GM18870 (cell line): ENCODE measurements at regions not wholly inside any gene's neighbourhood (a gene's known extent, or its start where the extent isn't known, plus 50 kb on each side); places are given as distances from the start of the nearest gene placed in this dataset.

ENCODE experiments used
- ATAC-seq: cut with Tn5 transposase; IDR thresholded peaks from one replicate; pipeline ENCODE4 v1.9.1; 2021; ENCODE audit warnings: moderate library complexity; ENCODE audit not compliant: unreplicated experiment

DNA sequence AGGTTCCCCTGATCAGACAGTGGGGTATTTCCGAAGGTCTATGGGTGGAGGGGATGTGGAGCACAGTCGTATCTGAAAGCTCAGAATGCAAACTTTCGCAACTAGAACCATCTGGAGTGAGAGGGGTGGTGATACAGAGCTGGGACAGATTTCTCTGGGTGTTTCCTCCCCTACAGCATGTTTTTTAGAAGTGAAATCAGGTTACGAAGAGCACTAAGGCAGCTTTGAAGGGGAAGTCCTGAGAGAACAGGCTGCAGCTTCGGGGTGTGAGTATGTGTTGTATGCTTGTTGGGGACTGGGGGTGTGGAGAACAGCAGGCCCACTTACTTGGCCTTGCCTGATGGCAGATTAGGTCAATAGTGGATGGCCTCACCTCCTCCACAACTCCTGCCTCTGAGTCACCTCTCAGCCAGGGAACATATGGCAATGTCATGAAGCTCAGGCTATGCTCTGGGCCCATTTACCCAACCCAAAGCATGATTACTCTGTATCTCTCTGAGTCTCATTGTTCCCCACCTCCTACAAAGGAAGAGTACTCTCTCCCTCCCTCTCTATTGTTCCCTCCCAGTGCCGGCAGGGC, 107.2 kb upstream of the RASGRP1 start:
- peak; percentile 55 for ATAC-seq

DNA sequence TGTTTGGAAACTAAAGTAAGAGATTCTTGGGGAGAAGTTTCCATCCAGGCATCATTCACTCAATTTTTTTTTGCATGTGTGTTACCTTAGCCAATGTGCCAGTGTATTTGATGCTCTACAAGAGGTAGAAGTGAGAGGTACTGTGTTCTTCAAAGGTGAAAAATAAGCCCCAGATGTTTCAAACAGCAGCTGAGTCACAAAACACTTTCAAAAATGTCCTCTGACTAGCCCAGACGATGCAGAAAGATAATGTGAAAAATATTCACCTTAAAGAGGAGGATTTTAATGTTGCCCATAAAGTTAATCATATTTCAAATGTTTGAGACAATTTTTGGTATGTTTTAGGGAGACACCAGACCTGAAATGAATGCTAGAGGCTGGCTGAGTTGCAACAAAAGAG, 107.7 kb upstream of the RASGRP1 start:
- no peak for ATAC-seq

DNA sequence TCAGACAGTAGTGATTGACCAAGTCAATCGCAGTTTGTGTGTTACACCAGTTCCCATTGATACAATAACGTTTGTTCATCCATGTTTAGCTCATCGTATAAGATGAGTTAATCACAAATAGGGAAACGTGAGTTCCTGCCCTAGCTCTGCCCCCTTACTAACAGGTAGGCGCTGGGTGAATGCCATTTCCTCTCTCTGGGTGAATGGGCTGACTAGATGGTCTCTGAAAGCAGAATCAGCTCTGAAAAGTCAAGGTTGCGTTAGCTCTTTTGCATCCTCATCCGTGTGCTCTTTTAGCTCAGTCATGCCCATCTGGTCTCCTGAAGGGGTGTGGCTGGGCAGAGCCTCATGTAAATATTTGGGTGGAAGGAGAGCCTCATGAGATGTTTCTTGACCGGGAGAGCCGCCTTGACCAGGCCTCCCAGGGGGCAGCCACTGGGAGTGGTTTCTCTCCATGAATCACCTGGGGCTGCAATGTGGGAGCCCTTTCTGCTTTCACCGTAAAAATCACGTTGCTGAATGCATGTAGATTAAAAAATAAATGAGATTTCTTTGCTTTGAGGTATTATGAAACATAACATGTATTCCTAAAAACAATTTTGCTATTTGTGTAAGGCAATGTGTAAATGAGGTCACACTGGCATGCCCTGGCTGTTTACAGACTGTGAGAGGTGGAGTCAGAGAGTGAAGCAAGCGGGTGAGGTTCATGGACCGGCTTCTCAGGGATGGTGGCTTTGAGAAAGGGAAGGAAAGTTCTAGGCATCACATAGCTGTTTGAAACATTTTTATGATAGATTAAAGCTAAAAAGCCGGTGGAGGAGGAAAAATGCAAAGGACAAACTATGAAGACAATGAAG, 108.4 kb upstream of the RASGRP1 start:
- ATAC-seq, result no peak

DNA sequence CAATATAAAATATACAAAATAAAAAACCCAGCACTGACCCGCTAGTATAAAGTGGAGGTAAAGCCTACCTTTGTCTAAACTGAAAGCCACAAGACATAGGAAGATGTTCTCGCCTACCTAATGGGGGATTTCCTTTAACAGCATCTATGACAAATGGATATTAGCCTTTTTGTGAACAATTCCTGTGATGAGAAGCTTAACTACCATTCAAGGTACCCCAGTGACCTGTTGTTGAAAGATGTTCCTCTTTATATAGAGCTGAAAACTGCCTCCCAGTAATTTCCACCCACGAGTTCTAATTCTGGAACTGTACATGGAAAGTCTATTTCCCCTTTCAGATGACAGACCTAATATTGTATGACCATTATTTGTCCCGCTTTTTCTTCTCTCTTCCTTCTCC, 109.8 kb upstream of the RASGRP1 start:
- no peak for ATAC-seq

DNA sequence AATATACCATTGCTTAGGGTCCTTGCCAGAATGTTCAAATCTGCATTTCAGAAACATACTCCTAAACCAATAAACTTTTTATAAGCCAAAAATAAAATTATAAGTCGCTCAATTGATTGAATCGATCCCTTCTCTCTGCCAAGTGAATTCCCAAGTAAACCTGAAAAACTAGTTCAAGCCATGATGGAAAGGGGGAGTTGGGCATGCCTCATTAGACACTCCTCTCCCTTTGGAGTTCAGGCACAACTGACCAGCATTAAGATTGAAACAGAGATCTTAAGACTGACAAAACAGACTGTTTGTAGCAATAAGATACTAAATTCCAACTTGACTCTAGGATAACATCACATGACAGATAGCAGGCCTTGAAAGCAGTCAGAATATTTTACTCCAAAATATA, 113.7 kb upstream of the RASGRP1 start:
- no peak for ATAC-seq

DNA sequence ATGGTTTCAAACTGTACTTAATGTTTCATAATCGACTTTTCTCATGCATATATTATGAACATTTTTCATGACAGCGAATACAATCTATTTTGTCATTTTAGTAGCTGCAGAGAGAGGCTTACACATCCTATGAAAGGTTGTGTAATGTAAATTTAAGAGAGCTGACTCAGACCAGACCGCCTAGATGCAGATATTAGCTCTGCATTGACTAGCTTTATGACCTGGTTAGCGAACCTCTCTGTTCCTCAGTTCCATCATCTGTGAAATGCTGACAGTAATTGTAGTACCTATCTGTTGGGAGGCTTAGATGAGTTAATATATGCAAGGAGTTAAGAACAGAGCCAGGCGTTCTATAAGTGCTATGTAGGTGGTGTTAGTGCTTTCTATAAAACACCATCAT, 116.2 kb upstream of the RASGRP1 start:
- no peak for ATAC-seq

DNA sequence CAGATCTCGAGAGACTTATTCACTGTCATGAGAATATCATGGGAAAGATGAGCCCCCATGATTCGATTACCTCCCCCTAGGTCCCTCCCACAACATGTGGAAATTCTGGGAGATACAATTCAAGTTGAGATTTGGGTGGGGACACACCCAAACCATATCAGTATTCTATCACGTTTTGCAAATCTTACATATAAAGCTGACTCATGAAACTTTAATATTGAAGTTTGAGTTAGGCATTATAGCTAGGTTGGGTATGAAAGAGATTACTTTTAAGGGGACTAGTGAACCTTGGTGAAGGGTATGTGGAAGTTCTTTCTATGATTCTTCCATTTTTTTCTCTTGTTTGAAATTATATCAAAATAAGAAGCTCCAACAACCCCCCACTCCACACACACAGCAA, 117.7 kb upstream of the RASGRP1 start:
- no peak for ATAC-seq

DNA sequence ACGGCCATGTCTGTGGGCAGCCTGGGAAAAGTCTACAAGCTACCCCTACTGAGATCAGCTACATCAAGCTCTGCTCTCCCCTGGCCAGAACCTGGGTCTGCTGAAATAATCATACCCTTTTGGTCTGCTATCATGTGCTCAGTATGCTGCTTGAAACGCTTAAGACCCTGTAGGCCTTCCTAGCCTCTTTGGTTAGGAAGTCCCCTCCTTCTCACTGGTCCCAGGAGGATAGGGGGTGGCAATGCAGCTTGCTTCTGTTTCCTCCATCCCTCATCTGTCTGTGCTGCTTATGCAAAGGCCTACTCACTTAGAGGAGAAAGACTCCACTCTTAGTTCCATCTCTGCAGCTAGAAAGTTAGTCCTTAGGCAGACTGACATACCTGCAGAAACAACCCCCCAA, 118.2 kb upstream of the RASGRP1 start:
- no peak for ATAC-seq

DNA sequence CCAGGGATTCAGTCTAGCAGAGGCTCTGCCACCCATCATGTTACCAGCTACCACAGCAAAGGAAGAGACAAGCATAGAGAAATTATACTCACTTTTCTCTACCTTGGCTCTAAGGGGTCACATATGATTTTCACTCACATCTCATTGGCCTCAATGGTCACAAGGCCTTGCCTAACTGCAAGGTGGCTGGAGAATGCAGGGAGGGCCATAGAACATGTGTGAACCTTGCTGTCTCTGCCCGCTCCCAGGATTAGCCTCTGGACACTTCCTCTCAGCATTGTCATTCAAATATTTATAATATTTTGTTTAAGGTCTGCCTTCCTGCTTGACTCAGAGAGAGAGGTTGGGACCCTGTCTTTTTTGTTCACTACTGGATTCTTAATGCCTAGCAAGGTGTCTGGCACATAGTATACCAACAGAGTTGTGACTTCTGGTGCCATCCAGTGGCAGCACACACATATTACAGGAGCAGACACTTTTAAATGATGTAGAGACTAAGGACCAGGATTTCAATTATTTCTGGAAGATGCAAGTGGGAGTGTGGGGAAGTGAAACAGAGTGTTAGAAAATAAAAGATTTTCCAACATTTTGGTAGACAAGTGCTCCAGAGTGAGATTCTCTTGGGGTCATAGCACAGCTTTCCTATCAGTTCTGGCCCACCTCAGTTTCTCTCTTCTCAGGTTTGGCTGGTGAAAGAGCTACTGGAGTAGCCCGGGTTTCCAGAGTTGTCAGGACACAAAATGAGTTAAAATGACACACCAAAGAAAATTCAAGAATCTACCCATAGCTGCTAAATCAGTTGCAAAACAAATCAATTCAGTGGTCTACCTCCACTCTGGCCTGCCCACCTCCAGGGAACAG, 119.0 kb upstream of the RASGRP1 start:
- peak; percentile 67 for ATAC-seq

DNA sequence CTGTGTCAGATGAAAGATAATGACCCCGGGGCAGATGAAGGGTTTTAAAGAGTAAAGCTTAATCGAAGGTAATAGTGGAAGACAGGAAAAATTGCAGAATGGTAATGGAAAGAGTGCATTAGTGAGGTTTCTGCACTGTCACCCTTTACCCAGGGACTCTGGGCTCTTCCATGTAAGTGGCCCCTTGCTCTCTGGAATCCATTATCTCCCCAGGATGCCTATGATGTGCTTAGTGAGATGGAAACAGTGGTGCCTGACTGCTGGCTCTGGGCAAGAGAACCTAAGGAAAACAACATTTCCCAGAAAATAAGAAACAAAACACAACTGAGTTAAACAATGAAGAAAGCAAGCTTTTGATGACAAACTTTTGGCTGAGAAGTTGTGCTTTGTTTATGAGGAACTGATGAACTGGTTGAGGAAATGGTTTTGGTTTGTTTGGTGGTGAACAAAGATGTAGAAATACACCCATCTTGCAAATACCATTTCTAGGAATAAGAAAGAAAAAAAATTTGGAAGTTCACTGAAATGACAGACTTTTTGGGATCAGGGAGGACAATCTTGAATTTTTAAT, 119.9 kb upstream of the RASGRP1 start:
- ATAC-seq, result no peak

DNA sequence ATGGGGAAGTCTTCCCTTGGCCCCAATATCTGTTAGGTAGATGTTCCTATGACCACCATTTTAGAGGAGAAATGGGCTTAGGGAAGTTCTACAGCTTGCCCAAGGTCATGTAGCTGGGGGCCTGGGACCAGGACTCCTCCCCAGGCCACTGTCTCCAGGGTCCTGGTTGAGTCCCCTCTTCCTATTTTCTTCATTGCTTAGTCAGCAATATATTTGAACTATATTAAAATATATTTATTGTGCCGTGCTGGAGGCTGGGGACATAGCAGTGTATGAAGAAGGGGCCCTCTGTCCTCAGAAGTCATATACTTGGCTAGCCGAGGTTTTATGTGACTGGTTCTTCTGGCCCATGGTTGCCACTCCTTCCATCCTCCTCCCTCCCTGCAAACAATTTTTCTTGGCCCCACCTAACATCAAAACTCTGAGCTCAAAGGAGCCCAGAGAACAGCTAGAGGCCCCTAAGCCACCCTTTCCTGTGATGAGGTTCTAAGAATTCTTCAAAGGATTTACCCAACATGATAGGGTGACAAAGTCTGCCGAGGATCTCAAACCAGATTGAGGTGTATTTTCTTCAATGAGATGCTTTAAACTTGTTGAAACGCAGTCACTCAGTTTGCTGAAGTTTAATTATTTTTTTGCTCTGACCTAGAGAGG, 121.2 kb upstream of the RASGRP1 start:
- no peak for ATAC-seq

DNA sequence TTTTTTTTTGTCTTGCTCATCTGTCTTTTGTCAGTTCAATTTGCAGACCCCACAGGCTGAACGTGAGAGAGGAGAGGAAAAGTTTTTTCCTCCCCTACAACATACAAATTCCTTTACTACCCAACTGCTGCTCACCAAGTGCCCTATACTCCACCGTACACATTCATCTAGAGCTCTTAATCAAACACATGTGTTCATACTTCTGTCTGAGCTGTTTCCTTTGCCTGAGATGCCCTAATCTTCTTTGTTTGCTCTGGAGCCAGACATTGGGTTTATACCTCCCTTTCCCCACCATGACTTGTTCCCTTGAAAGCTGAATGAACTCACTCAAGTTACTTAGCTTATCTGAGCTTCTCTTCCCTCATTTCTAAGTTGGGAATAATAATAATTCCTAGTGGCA, 122.7 kb upstream of the RASGRP1 start:
- ATAC-seq, result no peak

DNA sequence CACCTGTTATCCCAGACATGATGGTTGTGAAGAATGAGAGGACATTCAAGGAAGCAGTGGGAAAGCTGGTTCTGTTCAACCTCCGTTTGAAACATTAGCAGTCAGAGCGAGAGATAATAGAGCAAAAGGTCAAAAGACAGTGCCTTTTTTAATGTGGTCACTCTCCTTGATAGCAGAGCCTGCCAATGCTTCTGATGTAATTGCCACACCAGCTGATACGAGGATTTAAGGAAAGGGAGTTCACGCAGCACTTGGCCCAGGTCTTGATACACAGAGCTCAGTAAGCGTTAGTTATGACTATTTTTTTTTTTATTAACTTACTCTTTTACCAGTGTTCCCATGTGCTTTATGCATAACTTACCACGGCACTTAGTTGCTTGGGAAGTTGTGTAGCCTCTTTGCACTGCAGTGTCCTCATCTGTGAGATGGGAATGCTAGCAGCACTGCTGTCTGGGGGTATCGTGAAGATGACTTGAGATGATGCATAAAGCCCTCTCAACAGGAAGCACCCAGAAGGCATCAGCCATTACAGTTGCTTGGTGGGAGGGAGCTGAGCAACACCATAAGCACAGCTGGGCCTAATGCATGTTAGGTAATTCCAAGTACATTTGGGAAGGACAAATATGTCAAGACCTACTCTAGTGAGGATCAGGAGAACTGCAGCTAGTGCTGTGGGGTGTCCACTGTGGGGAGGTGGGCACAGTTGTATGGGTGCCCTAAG, 123.3 kb upstream of the RASGRP1 start:
- no peak for ATAC-seq

DNA sequence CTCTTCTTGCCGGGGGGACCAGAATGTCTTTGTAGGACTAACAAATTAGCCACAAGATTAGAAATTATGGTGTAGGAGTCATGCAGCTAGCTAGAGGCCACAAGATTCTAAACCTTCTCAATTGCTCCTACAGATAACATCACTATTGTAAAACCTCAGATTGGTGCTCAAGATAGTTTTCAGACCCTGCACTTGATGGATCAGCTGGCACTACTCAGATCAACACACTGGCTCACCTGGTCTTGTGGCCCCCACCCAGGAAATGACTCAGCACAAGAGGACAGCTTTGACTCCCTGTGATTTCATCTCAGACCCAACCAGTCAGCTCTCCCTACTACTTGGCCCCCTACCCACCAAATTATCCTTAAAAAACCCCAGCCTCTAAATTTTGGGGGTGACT, 124.1 kb upstream of the RASGRP1 start:
- peak; percentile 39 for ATAC-seq

DNA sequence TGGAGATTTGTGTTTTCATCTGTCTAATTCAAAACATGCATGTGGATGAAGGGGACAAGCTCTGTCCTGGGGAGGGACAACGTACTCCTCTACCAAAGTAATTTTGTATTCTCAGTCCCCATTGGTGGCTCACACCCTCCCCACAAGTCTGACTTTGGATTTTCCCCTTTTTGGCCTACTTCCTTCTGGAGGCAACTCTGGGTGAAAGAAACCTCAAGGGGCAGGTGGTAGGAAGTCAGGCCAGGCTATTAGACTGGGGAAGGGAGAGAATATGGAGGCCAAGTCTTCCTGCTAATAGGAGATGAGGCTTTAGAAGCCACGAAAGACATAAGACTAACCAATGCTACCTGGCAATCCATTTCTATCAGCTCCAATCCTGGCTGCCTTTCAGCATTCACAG, 124.9 kb upstream of the RASGRP1 start:
- ATAC-seq, result no peak

DNA sequence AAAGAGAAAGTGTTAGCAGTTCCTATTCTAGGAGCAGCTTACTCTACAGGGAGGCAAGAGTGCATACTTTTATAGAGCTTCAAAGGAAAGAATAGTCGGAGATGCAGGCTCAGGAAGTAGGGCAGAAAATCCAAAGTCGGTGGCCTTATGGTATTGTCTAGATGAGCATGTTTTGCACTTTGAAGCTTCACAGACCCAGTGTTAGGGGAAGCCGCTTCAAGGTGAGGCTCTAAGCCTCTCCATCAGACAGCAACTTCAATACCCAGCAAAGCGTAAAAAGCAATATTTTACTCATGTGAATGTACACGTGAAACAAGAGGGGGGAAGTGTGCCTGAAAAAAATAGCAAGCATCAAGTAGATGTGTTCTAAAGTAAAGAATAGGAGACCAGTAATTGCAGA, 125.6 kb upstream of the RASGRP1 start:
- no peak for ATAC-seq

DNA sequence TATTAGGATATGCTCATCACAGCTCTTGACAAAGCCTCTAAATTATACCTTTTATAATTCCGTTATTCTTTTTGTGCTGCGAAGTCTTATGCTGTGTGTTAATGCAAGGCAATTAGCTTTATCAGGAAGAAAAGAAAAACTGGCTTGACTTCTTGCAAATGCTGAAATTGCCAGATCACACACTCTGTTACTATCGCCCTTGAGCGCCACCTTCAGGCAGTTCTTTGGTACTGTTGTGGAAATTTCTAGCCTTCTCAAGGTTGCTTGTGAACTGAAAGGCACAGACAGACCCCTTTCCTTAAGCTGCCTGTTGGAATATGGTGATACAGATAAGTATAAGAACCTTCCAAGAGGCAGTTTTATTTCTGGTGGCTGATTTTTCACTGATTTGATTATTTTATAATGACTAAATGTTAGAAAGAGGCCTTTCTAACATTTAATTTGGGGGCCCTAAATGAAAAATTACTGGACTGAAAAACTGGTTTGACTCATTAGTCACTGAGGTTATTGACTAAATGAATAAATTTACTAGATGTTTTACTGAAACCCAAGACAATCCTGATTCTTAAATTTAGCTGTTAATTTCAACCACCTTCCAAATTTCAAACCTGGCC, 126.2 kb upstream of the RASGRP1 start:
- no peak for ATAC-seq

DNA sequence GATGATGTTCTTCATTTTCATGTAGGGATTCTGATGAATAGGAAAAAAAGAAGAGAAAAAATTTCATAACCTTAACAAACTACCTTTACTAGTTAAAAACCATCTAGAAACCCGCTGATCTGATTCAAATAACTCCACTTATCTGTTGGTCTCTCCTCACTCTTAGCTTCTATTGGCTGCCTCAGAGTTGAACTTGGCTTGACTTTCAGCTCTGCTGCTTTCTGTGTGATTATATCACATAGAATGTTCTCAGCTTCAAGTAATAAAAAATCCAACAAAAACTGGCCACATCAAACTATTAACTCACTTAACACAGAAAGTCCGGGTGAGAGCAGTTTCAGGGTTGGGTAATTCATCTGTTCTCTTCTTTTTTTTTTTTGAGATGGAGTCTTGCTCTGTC, 126.8 kb upstream of the RASGRP1 start:
- no peak for ATAC-seq

DNA sequence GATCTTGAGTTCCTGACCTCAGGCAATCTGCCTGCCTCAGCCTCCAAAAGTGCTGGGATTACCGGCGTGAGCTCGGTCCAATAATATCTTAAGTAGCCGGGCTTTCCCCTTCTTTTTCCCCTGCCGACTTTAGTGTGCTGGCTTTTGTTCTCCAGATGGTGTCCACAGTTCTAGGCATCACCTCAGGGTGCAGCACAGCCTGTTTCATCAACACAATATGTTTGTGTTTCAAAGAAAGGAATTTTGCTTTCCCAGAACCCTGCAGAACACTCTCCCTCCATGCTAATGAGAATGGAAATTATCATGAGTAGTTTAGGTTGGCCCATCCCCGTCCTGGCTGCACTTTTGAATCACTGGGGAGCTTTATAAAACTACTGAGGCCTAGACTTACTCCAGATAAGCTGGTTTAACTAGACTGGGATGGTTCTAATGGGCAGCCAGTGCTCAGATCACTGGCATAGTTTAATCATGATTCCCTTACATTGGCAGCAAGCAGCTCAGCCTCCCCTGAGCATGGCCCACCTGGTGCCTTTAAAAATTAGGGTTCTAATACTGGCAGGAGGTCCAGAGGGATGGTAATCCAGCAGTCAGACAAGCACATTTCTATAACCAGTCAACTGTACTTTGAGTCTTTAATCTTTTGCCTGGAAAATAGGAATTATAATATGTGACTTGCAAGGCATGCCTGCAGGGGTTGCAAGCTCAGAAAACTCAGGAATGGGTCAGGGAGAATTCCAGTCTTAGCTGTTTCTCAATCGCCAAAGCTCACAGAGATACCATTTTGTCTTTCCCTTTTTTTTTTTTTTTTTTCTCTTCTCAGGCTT, 127.6 kb upstream of the RASGRP1 start:
- no peak for ATAC-seq
